ENCODE measurements at regions not wholly inside any gene's neighbourhood (a gene's known extent, or its start where the extent isn't known, plus 50 kb on each side); places are given as distances from the start of the nearest gene placed in this dataset.

DNA sequence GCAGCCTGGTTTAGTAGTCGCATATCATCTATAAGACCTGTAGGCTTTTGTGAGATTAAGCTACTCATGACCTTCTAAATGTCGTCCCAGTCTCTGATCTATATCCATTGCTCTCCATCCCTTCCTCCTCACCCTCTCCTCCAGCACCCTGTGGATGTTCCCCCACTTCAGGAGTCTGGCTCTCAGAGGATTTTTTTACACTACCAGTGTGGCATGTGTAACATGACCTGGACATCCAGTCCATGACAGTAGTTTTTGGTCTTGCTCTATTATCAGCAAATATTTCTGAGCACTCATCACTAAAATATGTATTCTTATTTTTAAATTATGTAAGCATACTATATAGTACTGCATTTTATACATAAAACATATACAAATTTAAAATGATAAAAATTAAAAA lies 142.1 kb downstream of the DYRK2 start:
- TF ChIP-seq GATA2 (IDR thresholded peaks at IDR 0.05; ENCODE audit: low read depth, low read length) (no peak), GATA3 (IDR thresholded peaks at IDR 0.05; ENCODE audit: low read depth, low read length) (no peak)

All from SH-SY5Y (cell line).